Left lung (tissue), 4 donors: ENCODE measurements at regions not wholly inside any gene's neighbourhood (a gene's known extent, or its start where the extent isn't known, plus 50 kb on each side); places are given as distances from the start of the nearest gene placed in this dataset.

ENCODE experiments used
- ATAC-seq: fragments of 200-7000 bp; cut with Tn5 transposase; one replicate; pipeline ENCODE4 v1.9.1; 2020; ENCODE audit warnings: moderate library complexity
- DNase-seq, 4 donors: peaks; one replicate each; pipeline ENCODE4 v3.0.0-alpha.2; 2013 to 2020
- H3K27ac ChIP-seq, 2 donors: fragments of 200-600 bp; sonication (generic) in 1 of 2; one replicate each; pipeline versions ENCODE4 v1.5.0 to v1.8.0; 2020 to 2021
- H3K27me3 ChIP-seq, 2 donors: fragments of 200-600 bp; sonication (generic) in 1 of 2; one replicate each; pipeline versions ENCODE4 v1.5.0 to v1.8.0; 2020 to 2021
- H3K36me3 ChIP-seq, 2 donors: fragments of 200-600 bp; sonication (generic) in 1 of 2; one replicate each; pipeline versions ENCODE4 v1.5.0 to v1.8.0; 2020 to 2021
- H3K4me1 ChIP-seq, 2 donors: fragments of 200-600 bp; one replicate each; pipeline ENCODE4 v1.8.0; 2021
- H3K4me3 ChIP-seq, 2 donors: fragments of 200-600 bp; sonication (generic) in 1 of 2; one replicate each; pipeline versions ENCODE4 v1.5.0 to v1.8.0; 2020 to 2021; ENCODE audit warnings: mild to moderate bottlenecking in 1 of 2
- H3K9me3 ChIP-seq, 2 donors: fragments of 200-600 bp; sonication (generic) in 1 of 2; one replicate each; pipeline versions ENCODE4 v1.5.0 to v1.8.0; 2020 to 2021
- CTCF ChIP-seq, 2 donors: fragments of 200-600 bp; sonication (generic) in 1 of 2; IDR thresholded peaks; one replicate each; pipeline versions ENCODE4 v1.5.0 to v1.8.0; 2021; ENCODE audit warnings: antibody characterized with exemption in 2 of 2
- intact Hi-C, 2 donors: fragments of 100-400 bp; cut with DNase I; formaldehyde crosslinking; loops; one replicate each; pipeline versions ENCODE4 v1.11.2 to v1.14.2; 2022
- donor health status: DM: no; HTN: yes; CAD: no.
- donor health status: DM: no; HTN: no; CAD: no.

- no peaks in the 10 kb centered on the region for H3K36me3 ChIP-seq
- H3K4me3 ChIP-seq = no peak overlapping the region
- ATAC-seq (no peak), DNase-seq (peak in 1 of 4 donors; percentile 20)
- H3K27me3 ChIP-seq = no peaks in the 10 kb centered on the region
- intact Hi-C loops = no loop called here
- TF ChIP-seq CTCF (IDR thresholded peaks at IDR 0.05) = no peak
- H3K27ac ChIP-seq = no peak overlapping the region
- no peaks in the 10 kb centered on the region for H3K9me3 ChIP-seq
- H3K4me1 ChIP-seq = no peaks in the 10 kb centered on the region
These were observed 79.9 kb downstream of the FAM181B start for GRCh38 chr11:82653752-82654151.

GRCh38 chr11:82639251-82639650 is 94.4 kb downstream of the FAM181B start:
- Histone ChIP-seq H3K4me3 (no peak overlapping the region), H3K9me3 (no peaks in the 10 kb centered on the region), H3K27me3 (no peaks in the 10 kb centered on the region), H3K4me1 (no peaks in the 10 kb centered on the region), H3K27ac (no peak overlapping the region), H3K36me3 (no peaks in the 10 kb centered on the region)
- no peak for TF ChIP-seq CTCF (IDR thresholded peaks at IDR 0.05)
- DNase-seq = peak in 1 of 4 donors; percentile 21
- intact Hi-C loops = no loop called here
- no peak for ATAC-seq

DNA sequence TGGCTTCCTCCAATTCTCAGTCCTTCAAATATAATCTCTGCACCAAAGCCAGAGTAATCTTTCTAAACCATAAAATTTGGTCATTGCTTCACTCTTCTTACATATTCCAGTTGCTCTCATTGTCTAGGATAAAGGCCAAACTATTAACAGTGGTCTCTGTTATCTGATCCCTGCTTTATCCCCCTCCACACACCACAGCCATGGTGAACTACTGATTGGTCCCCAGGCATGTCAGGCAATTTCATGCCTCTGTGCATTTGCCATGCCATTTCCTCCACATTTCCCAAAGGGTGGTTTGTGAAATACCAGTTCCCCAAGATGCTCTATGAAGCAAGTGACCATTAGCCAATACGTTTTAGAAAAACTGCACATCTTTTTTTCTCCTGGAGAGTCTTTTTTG is 97.0 kb downstream of the FAM181B start:
- H3K27me3 ChIP-seq = no peaks in the 10 kb centered on the region
- TF ChIP-seq CTCF (IDR thresholded peaks at IDR 0.05) = no peak
- intact Hi-C loops = no loop called here
- H3K4me1 ChIP-seq = no peaks in the 10 kb centered on the region
- no peak overlapping the region for H3K27ac ChIP-seq
- no peak overlapping the region for H3K4me3 ChIP-seq
- no peaks in the 10 kb centered on the region for H3K36me3 ChIP-seq
- DNase-seq (no peak), ATAC-seq (no peak)
- no peaks in the 10 kb centered on the region for H3K9me3 ChIP-seq

GRCh38 chr11:82634091-82634490 is 99.6 kb downstream of the FAM181B start:
- ATAC-seq (no peak), DNase-seq (no peak)
- TF ChIP-seq CTCF (IDR thresholded peaks at IDR 0.05) = no peak
- H3K27ac ChIP-seq = no peak overlapping the region
- no peaks in the 10 kb centered on the region for H3K9me3 ChIP-seq
- H3K36me3 ChIP-seq = no peaks in the 10 kb centered on the region
- intact Hi-C loops = no loop called here
- H3K4me3 ChIP-seq = no peak overlapping the region
- no peaks in the 10 kb centered on the region for H3K27me3 ChIP-seq
- H3K4me1 ChIP-seq = no peaks in the 10 kb centered on the region

DNA sequence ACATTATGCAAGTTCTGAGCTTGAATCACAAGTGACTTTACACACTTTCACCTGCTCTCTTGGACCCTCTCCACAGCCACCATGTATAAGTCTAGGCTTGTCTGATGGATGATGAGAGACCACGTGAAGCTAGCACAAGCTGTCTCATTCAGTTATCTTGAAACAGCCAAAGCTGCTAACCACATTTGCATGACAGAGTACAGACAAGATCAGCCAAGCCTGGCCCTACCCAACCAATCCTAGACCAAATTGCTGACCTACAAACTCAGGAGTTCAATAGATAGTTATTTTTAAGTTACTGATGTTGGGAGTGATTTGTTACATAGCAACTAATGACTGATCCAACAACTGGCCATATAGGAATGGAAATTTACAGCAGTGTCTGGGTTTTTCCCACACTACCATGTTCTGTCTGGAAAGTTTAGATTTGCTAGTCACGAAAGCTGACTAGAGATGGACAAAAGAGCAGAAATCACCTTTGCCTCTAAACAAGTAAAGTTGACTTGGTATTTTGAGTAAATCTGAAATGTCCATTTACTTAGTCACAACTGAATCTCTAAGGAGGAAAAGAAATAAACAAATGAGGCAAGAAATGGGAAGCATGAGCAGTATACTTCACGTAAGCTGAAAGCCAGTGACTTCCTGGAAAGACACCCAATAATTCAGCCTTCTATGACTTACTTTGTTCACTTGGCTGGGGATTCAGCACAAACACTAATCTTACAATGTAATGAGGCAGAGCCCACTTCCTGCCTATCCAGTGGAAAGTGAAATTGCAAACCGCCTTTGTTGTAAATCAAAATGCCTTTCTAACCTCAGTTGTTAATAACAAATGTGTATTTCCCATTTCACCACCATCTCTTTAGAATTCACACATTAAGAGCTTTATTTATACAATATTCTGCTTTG is 101.7 kb downstream of the FAM181B start:
- Histone ChIP-seq H3K27me3 (no peaks in the 10 kb centered on the region), H3K4me1 (no peaks in the 10 kb centered on the region), H3K36me3 (no peaks in the 10 kb centered on the region), H3K9me3 (no peaks in the 10 kb centered on the region), H3K4me3 (no peak overlapping the region), H3K27ac (no peak overlapping the region)
- intact Hi-C loops = no loop called here
- peak in 1 of 4 donors; percentile 25 for DNase-seq
- no peak for TF ChIP-seq CTCF (IDR thresholded peaks at IDR 0.05)
- no peak for ATAC-seq
